SK-N-SH treated with all-trans-retinoic acid at 6 μM for 48 hours (cell line): ENCODE measurements at regions not wholly inside any gene's neighbourhood (a gene's known extent, or its start where the extent isn't known, plus 50 kb on each side); places are given as distances from the start of the nearest gene placed in this dataset.

Experiments
- ATAC-seq: fragments of 200-7000 bp; cut with Tn5 transposase; 3 replicates; pipeline ENCODE4 v1.9.1; 2020; ENCODE audit warnings: mild to moderate bottlenecking, moderate library complexity
- BACH2 ChIP-seq: fragments of 250-450 bp; sonication (Bioruptor Pico); IDR thresholded peaks from 2 replicates; pipeline ENCODE4 v1.9.0; 2021; ENCODE audit warnings: mild to moderate bottlenecking, borderline replicate concordance
- CREB5 ChIP-seq: fragments of 250-450 bp; sonication (Bioruptor Pico); IDR thresholded peaks from 2 replicates; pipeline ENCODE4 v1.5.1; 2020; ENCODE audit warnings: low read depth, mild to moderate bottlenecking, moderate library complexity
- CSDC2 ChIP-seq: fragments of 250-450 bp; sonication (Bioruptor Pico); IDR thresholded peaks from 2 replicates; pipeline ENCODE4 v1.5.0; 2020; ENCODE audit warnings: mild to moderate bottlenecking, moderate library complexity
- CSRNP3 ChIP-seq: fragments of 250-450 bp; sonication (Bioruptor Pico); IDR thresholded peaks from 2 replicates; pipeline ENCODE4 v1.5.1; 2021; ENCODE audit warnings: mild to moderate bottlenecking, moderate library complexity
- ESRRG ChIP-seq: fragments of 250-450 bp; sonication (Bioruptor Pico); IDR thresholded peaks from 2 replicates; pipeline ENCODE4 v1.6.1; 2021; ENCODE audit warnings: mild to moderate bottlenecking
- GLIS3 ChIP-seq: fragments of 250-450 bp; sonication (Bioruptor Pico); IDR thresholded peaks from 2 replicates; pipeline ENCODE4 v1.5.0; 2020; ENCODE audit warnings: mild to moderate bottlenecking, moderate library complexity
- ISL1 ChIP-seq: fragments of 250-450 bp; sonication (Bioruptor Pico); IDR thresholded peaks from 2 replicates; pipeline ENCODE4 v2.1.2; 2022; ENCODE audit warnings: mild to moderate bottlenecking, moderate library complexity
- OSR1 ChIP-seq: fragments of 250-450 bp; sonication (Bioruptor Pico); IDR thresholded peaks from 2 replicates; pipeline ENCODE4 v1.8.0; 2022; ENCODE audit warnings: moderate library complexity, mild to moderate bottlenecking, inconsistent platforms
- PATZ1 ChIP-seq: fragments of 250-450 bp; sonication (Bioruptor Pico); IDR thresholded peaks from 2 replicates; pipeline ENCODE4 v1.8.0; 2020; ENCODE audit warnings: mild to moderate bottlenecking, moderate library complexity, borderline replicate concordance
- POU6F1 ChIP-seq: fragments of 250-450 bp; sonication (Bioruptor Pico); IDR thresholded peaks from 2 replicates; pipeline ENCODE4 v1.8.0; 2021; ENCODE audit warnings: low read depth, mild to moderate bottlenecking, moderate library complexity, borderline replicate concordance
- PPARA ChIP-seq: fragments of 250-450 bp; sonication (Bioruptor Pico); IDR thresholded peaks from 2 replicates; pipeline ENCODE4 v1.5.0; 2020; ENCODE audit warnings: mild to moderate bottlenecking, borderline replicate concordance
- RARB ChIP-seq: fragments of 250-450 bp; sonication (Bioruptor Pico); IDR thresholded peaks from 2 replicates; pipeline ENCODE4 v1.8.0; 2021; ENCODE audit warnings: mild to moderate bottlenecking, moderate library complexity
- SNAI2 ChIP-seq: fragments of 250-450 bp; sonication (Bioruptor Pico); IDR thresholded peaks from 2 replicates; pipeline ENCODE4 v1.5.0; 2020; ENCODE audit warnings: mild to moderate bottlenecking, moderate library complexity
- TCF4 ChIP-seq: fragments of 250-450 bp; sonication (Bioruptor Pico); IDR thresholded peaks from 2 replicates; pipeline ENCODE4 v1.8.0; 2021; ENCODE audit warnings: mild to moderate bottlenecking, moderate library complexity, borderline replicate concordance
- TOX ChIP-seq: fragments of 250-450 bp; sonication (Bioruptor Pico); IDR thresholded peaks from 2 replicates; pipeline ENCODE4 v1.8.0; 2021; ENCODE audit warnings: mild to moderate bottlenecking, moderate library complexity, borderline replicate concordance
- TSHZ2 ChIP-seq: fragments of 250-450 bp; sonication (Bioruptor Pico); IDR thresholded peaks from 2 replicates; pipeline ENCODE4 v1.5.0; 2020; ENCODE audit warnings: mild to moderate bottlenecking, moderate library complexity
- ZC3H10 ChIP-seq: fragments of 250-450 bp; sonication (Bioruptor Pico); IDR thresholded peaks from 2 replicates; pipeline ENCODE4 v1.5.1; 2021; ENCODE audit warnings: mild to moderate bottlenecking, moderate library complexity
- ZFP3 ChIP-seq: fragments of 250-450 bp; sonication (Bioruptor Pico); IDR thresholded peaks from 2 replicates; pipeline ENCODE4 v1.5.0; 2020; ENCODE audit warnings: mild to moderate bottlenecking, moderate library complexity
- ZFP30 ChIP-seq: fragments of 450-650 bp; formaldehyde crosslinking; IDR thresholded peaks from 2 replicates; pipeline ENCODE4 v1.5.0; 2022; ENCODE audit warnings: mild to moderate bottlenecking, moderate library complexity
- ZNF565 ChIP-seq: fragments of 450-650 bp; formaldehyde crosslinking; conservative IDR thresholded peaks from 2 replicates; pipeline ENCODE4 v1.5.0; 2020; ENCODE audit warnings: low read depth, mild to moderate bottlenecking, moderate library complexity
- ZNF70 ChIP-seq: fragments of 450-650 bp; formaldehyde crosslinking; IDR thresholded peaks from 2 replicates; pipeline ENCODE4 v1.5.0; 2020; ENCODE audit warnings: mild to moderate bottlenecking, moderate library complexity
- ZNF8 ChIP-seq: fragments of 450-650 bp; formaldehyde crosslinking; IDR thresholded peaks from 2 replicates; pipeline ENCODE4 v1.5.0; 2020; ENCODE audit warnings: mild to moderate bottlenecking, moderate library complexity

- no peak for ATAC-seq
- no peak for TF ChIP-seq ZNF8 (CRISPR knock-in tag)
- no peak for TF ChIP-seq POU6F1 (CRISPR knock-in tag)
- no peak for TF ChIP-seq ZFP3 (CRISPR knock-in tag)
- TF ChIP-seq TSHZ2 = no peak
- no peak for TF ChIP-seq ESRRG
- TF ChIP-seq CSDC2 (CRISPR knock-in tag) = no peak
- no peak for TF ChIP-seq BACH2
- TF ChIP-seq RARB (CRISPR knock-in tag) = no peak
- TF ChIP-seq PPARA (CRISPR knock-in tag) = no peak
- TF ChIP-seq SNAI2 = no peak
- TF ChIP-seq TCF4 (CRISPR knock-in tag) = no peak
- TF ChIP-seq, all 23 proteins: peak for 0
Measured at GRCh38 chr14:56482310-56482911, 97.2 kb upstream of the TMEM260 start.

GRCh38 chr14:56487090-56487667 is 92.4 kb upstream of the TMEM260 start:
- no peak for TF ChIP-seq OSR1 (CRISPR knock-in tag)
- TF ChIP-seq ZNF8 (CRISPR knock-in tag) = no peak
- TF ChIP-seq ISL1 (CRISPR knock-in tag) = no peak
- TF ChIP-seq BACH2 = no peak
- no peak for TF ChIP-seq PPARA (CRISPR knock-in tag)
- no peak for TF ChIP-seq CREB5 (CRISPR knock-in tag)
- no peak for TF ChIP-seq TOX (CRISPR knock-in tag)
- peak; percentile 64 for ATAC-seq

- TF ChIP-seq ESRRG = no peak
- no peak for TF ChIP-seq PATZ1
- TF ChIP-seq RARB (CRISPR knock-in tag) = no peak
- no peak for TF ChIP-seq POU6F1 (CRISPR knock-in tag)
- no peak for TF ChIP-seq TSHZ2
- no peak for TF ChIP-seq ZNF8 (CRISPR knock-in tag)
- TF ChIP-seq ZFP3 (CRISPR knock-in tag) = no peak
- no peak for TF ChIP-seq ZC3H10
- TF ChIP-seq ISL1 (CRISPR knock-in tag) = no peak
- TF ChIP-seq ZFP30 = no peak
- TF ChIP-seq ZNF70 = no peak
- TF ChIP-seq BACH2 = no peak
- TF ChIP-seq PPARA (CRISPR knock-in tag) = no peak
- TF ChIP-seq ZNF565 (CRISPR knock-in tag) = no peak
- no peak for TF ChIP-seq OSR1 (CRISPR knock-in tag)
- no peak for TF ChIP-seq CSRNP3 (CRISPR knock-in tag)
- no peak for TF ChIP-seq GLIS3
- no peak for ATAC-seq
Measured at GRCh38 chr14:56487761-56488160, 91.8 kb upstream of the TMEM260 start.
